ENCODE measurements at regions not wholly inside any gene's neighbourhood (a gene's known extent, or its start where the extent isn't known, plus 50 kb on each side); places are given as distances from the start of the nearest gene placed in this dataset.

- TF ChIP-seq POLR2A (IDR thresholded peaks at IDR 0.05; ENCODE audit: low read depth, low read length), result no peak
- TF ChIP-seq POLR2AphosphoS5 (IDR thresholded peaks at IDR 0.05; ENCODE audit: low read depth, low read length), result no peak
- no peak for TF ChIP-seq POU2F2 (IDR thresholded peaks at IDR 0.05; ENCODE audit: low read depth, low read length)
- no peak for TF ChIP-seq SPI1 (IDR thresholded peaks at IDR 0.05; ENCODE audit: low read depth, low read length)
- TF ChIP-seq PAX5 (IDR thresholded peaks at IDR 0.05; ENCODE audit: insufficient read depth, low read length, severe bottlenecking), result no peak
Measured at GRCh38 chr1:29984862-29985605, 738.4 kb downstream of the MATN1 start.
